ENCODE measurements at regions not wholly inside any gene's neighbourhood (a gene's known extent, or its start where the extent isn't known, plus 50 kb on each side); places are given as distances from the start of the nearest gene placed in this dataset.

DNA sequence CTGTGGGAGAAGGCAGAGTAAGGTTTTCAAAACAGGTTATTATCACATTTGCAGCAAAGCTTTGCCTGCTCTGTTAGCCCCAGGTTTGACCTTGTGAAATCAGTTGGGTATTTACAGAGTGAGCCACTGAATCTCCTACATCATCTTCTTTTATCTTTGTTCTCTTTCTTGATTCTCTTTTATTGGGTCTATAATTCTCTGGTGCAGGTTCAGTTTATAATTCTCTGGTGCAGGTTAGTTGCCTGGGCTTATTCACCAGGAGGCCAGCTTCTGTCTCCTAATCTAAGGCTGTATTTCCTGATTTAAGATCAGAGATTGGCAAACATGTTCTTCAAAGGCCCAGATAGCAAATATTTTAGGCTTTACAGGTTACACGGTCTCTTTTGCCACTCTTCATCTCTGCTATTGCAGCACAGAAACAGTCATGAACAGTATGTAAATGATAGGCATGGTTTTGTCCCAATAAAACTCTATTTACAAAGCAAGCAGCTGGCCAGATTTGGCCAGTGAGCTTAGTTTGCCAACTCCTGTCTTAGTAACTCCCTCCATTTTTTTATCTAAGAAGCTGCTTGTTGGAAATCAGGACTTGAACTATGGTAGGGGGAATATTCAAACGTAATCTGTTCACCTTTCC is 205.0 kb upstream of the RIMS1 start:
- TF ChIP-seq ZNF384 (IDR thresholded peaks at IDR 0.05; ENCODE audit: borderline replicate concordance, low read depth, low read length) = no peak
- TF ChIP-seq, protein P1, sequence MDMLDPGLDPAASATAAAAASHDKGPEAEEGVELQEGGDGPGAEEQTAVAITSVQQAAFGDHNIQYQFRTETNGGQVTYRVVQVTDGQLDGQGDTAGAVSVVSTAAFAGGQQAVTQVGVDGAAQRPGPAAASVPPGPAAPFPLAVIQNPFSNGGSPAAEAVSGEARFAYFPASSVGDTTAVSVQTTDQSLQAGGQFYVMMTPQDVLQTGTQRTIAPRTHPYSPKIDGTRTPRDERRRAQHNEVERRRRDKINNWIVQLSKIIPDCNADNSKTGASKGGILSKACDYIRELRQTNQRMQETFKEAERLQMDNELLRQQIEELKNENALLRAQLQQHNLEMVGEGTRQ (IDR thresholded peaks at IDR 0.05; ENCODE audit: borderline replicate concordance, low read depth, low read length) = no peak
- no peak for TF ChIP-seq EZH2 (IDR thresholded peaks at IDR 0.05; ENCODE audit: borderline replicate concordance, control insufficient read depth, low read depth, low read length)
- TF ChIP-seq EP300 (IDR thresholded peaks at IDR 0.05; ENCODE audit: borderline replicate concordance in 1 of 2, control insufficient read depth in 1 of 2, low read depth in 2 of 2, low read length in 2 of 2) = no peak
- no peak for TF ChIP-seq POLR2A (IDR thresholded peaks at IDR 0.05; ENCODE audit: low read depth, low read length)
- TF ChIP-seq TCF3 (IDR thresholded peaks at IDR 0.05; ENCODE audit: borderline replicate concordance, insufficient read depth, low read depth, low read length) = no peak
- no peak for TF ChIP-seq EGR1 (IDR thresholded peaks at IDR 0.05; ENCODE audit: borderline replicate concordance in 1 of 2, low read depth in 2 of 2, low read length in 2 of 2)
- no peak for TF ChIP-seq CTCF (IDR thresholded peaks at IDR 0.05 in 2 of 3, conservative IDR thresholded peaks at IDR 0.05 in 1 of 3; ENCODE audit: control insufficient read depth in 2 of 3, extremely low read depth in 1 of 3, insufficient read depth in 1 of 3, low read depth in 3 of 3, low read length in 3 of 3)
- TF ChIP-seq ZBED1 (IDR thresholded peaks at IDR 0.05; ENCODE audit: borderline replicate concordance) = no peak
- TF ChIP-seq SMC3 (IDR thresholded peaks at IDR 0.05; ENCODE audit: borderline replicate concordance, low read length) = no peak
- TF ChIP-seq, protein P2, sequence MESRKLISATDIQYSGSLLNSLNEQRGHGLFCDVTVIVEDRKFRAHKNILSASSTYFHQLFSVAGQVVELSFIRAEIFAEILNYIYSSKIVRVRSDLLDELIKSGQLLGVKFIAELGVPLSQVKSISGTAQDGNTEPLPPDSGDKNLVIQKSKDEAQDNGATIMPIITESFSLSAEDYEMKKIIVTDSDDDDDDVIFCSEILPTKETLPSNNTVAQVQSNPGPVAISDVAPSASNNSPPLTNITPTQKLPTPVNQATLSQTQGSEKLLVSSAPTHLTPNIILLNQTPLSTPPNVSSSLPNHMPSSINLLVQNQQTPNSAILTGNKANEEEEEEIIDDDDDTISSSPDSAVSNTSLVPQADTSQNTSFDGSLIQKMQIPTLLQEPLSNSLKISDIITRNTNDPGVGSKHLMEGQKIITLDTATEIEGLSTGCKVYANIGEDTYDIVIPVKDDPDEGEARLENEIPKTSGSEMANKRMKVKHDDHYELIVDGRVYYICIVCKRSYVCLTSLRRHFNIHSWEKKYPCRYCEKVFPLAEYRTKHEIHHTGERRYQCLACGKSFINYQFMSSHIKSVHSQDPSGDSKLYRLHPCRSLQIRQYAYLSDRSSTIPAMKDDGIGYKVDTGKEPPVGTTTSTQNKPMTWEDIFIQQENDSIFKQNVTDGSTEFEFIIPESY (IDR thresholded peaks at IDR 0.05) = no peak
